Psoas muscle (tissue), 7 donors: ENCODE measurements at regions not wholly inside any gene's neighbourhood (a gene's known extent, or its start where the extent isn't known, plus 50 kb on each side); places are given as distances from the start of the nearest gene placed in this dataset.

Source experiments
- ATAC-seq, 4 donors: fragments of 200-7000 bp; cut with Tn5 transposase; one replicate each; pipeline ENCODE4 v1.9.1; 2020; ENCODE audit warnings: moderate library complexity in 3 of 4, mild to moderate bottlenecking in 2 of 4
- DNase-seq, 2 donors: peaks; one replicate each; pipeline ENCODE4 v3.0.0-alpha.2; 2020
- H3K27ac ChIP-seq: fragments of 200-600 bp; one replicate; pipeline ENCODE4 v1.8.0; 2022
- H3K27me3 ChIP-seq, 3 donors: fragments of 200-600 bp in 1 of 3; one replicate each; pipeline versions ENCODE4 v1.6.1 to v1.8.0; 2013 to 2022; ENCODE audit warnings: low read length in 2 of 3, mild to moderate bottlenecking in 2 of 3, moderate library complexity in 1 of 3; ENCODE audit not compliant: insufficient read depth in 3 of 3
- H3K36me3 ChIP-seq, 2 donors: fragments of 200-600 bp in 1 of 2; one replicate each; pipeline versions ENCODE4 v1.6.1 to v1.8.0; 2013 to 2022; ENCODE audit warnings: low read depth in 1 of 2, mild to moderate bottlenecking in 1 of 2, moderate library complexity in 1 of 2; ENCODE audit not compliant: insufficient read depth in 1 of 2
- H3K4me1 ChIP-seq: fragments of 200-600 bp; one replicate; pipeline ENCODE4 v1.8.0; 2022
- H3K4me3 ChIP-seq: fragments of 200-600 bp; one replicate; pipeline ENCODE4 v1.8.0; 2022; ENCODE audit warnings: mild to moderate bottlenecking
- H3K9me3 ChIP-seq: fragments of 200-600 bp; one replicate; pipeline ENCODE4 v1.8.0; 2022
- WGBS, 3 donors: extraction: QIAGEN DNeasy Blood & Tissue Kit; methylation state at CpG; one replicate each; pipeline versions ENCODE4 v1.1.6 to v1.1.7; 2013; 5-methylcytosine and 5-hydroxymethylcytosine counted together
- intact Hi-C, 2 donors: fragments of 100-400 bp; cut with DNase I; formaldehyde crosslinking; loops; one replicate each; pipeline versions ENCODE4 v1.11.0 to v1.14.2; 2022
- TF ChIP-seq, protein P1 (sequence below): fragments of 200-600 bp; IDR thresholded peaks from one replicate; pipeline ENCODE4 v1.8.0; 2022; ENCODE audit warnings: antibody characterized with exemption
- donor health status: healthy with polysubstance abuse.
- donor health status: DM: no; HTN: no; CAD: no; lungs with moderate emphysema.
- donor health status: Bipolar disorder and iron deficiency.
- donor health status: healthy.
- donor health status: DM: yes; HTN: yes; CAD: no.
- donor health status: DM: no; HTN: no; CAD: no.
- donor health status: DM: yes; HTN: yes; CAD: no.

DNA sequence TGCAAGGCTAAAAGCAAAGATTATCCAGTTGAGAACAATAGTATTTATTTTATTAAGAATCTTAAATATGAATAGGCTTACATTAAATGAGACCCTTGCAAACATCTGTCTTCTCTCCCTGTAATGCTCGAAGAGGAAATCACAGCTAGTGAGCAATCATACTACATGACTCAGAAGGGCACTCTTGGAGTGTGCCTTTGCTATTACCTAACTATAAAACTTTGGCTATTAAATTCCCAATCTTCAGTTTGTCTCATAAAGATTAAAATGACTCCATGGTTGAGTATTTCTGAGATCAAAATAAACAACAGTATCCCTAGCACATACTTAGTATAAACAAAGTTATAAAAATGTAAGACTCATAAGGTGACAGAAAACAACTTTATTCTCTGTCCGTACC lies 296.9 kb downstream of the KCNJ3 start:
- Histone ChIP-seq H3K4me3 (no peak overlapping the region), H3K36me3 (no peaks in the 10 kb centered on the region), H3K27me3 (no peaks in the 10 kb centered on the region), H3K4me1 (no peaks in the 10 kb centered on the region), H3K27ac (no peak overlapping the region), H3K9me3 (peaks cover 1% of the 10 kb centered on the region)
- no peak for DNase-seq
- intact Hi-C loops: no loop called here
- TF ChIP-seq, protein P1, sequence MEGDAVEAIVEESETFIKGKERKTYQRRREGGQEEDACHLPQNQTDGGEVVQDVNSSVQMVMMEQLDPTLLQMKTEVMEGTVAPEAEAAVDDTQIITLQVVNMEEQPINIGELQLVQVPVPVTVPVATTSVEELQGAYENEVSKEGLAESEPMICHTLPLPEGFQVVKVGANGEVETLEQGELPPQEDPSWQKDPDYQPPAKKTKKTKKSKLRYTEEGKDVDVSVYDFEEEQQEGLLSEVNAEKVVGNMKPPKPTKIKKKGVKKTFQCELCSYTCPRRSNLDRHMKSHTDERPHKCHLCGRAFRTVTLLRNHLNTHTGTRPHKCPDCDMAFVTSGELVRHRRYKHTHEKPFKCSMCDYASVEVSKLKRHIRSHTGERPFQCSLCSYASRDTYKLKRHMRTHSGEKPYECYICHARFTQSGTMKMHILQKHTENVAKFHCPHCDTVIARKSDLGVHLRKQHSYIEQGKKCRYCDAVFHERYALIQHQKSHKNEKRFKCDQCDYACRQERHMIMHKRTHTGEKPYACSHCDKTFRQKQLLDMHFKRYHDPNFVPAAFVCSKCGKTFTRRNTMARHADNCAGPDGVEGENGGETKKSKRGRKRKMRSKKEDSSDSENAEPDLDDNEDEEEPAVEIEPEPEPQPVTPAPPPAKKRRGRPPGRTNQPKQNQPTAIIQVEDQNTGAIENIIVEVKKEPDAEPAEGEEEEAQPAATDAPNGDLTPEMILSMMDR: no peak
- 71 to 77% (median 73%) methylated on average over 2 of the region's 2 CpGs for WGBS, 3 donors
- ATAC-seq: no peak

DNA sequence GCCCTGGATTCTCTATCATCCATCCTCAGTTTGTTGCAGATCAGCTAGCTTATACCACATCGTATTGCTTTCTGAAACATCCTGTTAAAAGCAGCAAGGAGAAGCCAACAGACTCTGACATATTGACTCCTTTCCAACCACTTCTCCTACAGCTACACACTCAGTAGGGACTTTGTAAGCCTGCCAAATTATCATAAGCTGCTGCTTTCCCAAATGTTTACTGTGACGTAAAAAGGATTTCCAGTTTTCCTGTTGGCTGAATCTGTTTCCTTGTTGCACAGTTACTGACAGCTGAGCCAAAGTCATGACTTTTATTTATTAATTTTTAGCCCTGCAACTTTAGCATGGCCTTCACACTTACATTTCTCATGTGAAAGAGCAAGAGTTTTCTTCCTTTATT lies 294.3 kb downstream of the KCNJ3 start:
- Histone ChIP-seq H3K27me3 (no peaks in the 10 kb centered on the region), H3K27ac (no peak overlapping the region), H3K4me3 (no peak overlapping the region), H3K4me1 (no peaks in the 10 kb centered on the region), H3K9me3 (peaks cover 3% of the 10 kb centered on the region), H3K36me3 (no peaks in the 10 kb centered on the region)
- ATAC-seq: no peak
- intact Hi-C loops: no loop called here
- no peak for DNase-seq
- 7 to 19% (median 10%) methylated on average over 2 of the region's 2 CpGs for WGBS, 3 donors
- TF ChIP-seq, protein P1: no peak

DNA sequence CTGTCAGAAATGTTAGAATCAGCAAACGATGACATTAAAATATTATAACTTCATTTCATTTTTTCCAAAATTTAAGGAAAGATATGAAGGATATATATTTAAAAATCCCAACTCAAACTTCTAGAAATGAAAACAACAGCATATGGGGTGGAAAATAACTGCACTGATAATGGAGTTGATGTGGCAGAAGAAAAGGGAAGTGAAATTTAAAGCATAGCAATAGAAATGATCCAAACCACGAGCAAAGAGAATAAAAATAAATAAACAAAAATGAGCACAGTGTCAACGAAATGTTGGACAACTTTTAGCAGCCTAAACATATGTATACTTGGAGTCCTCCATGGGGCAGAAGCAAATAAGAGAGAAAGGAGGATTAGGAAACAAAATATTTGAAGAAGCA lies 280.2 kb downstream of the KCNJ3 start:
- TF ChIP-seq, protein P1: no peak
- DNase-seq (no peak), ATAC-seq (no peak)
- H3K27me3 ChIP-seq: no peaks in the 10 kb centered on the region
- H3K36me3 ChIP-seq: no peaks in the 10 kb centered on the region
- intact Hi-C loops: no loop called here
- no peak overlapping the region for H3K4me3 ChIP-seq
- no peak overlapping the region for H3K27ac ChIP-seq
- 74 to 79% (median 76%) methylated on average over 3 of the region's 3 CpGs for WGBS, 3 donors
- no peaks in the 10 kb centered on the region for H3K4me1 ChIP-seq
- no peaks in the 10 kb centered on the region for H3K9me3 ChIP-seq

DNA sequence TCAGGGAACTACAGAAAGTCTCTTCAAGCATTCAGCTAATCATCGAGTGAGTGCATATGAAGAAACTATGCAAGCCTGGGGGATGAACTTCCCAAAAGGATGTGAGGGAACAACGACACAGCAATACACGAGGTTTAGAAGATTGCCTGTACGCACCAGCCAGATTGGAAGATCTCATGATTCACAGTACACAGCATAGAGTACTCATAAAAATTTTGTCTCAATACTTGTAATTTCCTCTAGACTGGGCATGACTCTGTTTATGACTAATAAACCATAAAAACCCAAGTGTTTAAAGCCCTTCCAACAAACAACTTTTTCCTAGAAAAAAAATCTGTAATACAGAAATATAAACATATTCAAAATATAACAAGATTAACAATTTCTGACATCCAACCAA lies 279.7 kb downstream of the KCNJ3 start:
- no peak overlapping the region for H3K27ac ChIP-seq
- DNase-seq (no peak), ATAC-seq (no peak)
- TF ChIP-seq, protein P1: no peak
- H3K4me1 ChIP-seq: no peaks in the 10 kb centered on the region
- no peaks in the 10 kb centered on the region for H3K36me3 ChIP-seq
- no peaks in the 10 kb centered on the region for H3K27me3 ChIP-seq
- no peaks in the 10 kb centered on the region for H3K9me3 ChIP-seq
- no peak overlapping the region for H3K4me3 ChIP-seq
- 84 to 88% (median 86%) methylated on average over 4 of the region's 4 CpGs for WGBS, 3 donors
- intact Hi-C loops: no loop called here

DNA sequence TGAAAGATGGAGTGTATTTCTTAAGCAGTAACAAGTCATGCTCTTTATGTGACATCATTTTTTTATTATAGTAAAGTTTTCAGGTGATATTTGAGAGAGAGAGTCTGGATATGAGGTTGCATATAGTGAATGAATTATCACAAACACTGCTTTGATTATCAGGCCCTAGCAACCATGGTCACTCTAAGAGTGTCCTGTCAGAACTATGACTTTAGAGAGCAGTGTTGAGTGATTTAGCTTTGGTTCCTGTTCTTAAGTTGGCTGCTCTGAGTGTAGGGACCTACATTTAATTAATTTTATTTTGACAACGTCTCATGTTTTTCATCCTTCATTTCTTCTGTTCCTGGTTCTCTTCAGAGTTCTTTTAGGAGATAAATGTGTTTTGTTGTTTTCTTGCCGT lies 275.5 kb downstream of the KCNJ3 start:
- 69 to 75% (median 73%) methylated on average over 2 of the region's 2 CpGs for WGBS, 3 donors
- intact Hi-C loops: no loop called here
- TF ChIP-seq, protein P1: no peak
- no peaks in the 10 kb centered on the region for H3K36me3 ChIP-seq
- H3K4me3 ChIP-seq: no peak overlapping the region
- no peaks in the 10 kb centered on the region for H3K4me1 ChIP-seq
- H3K9me3 ChIP-seq: no peaks in the 10 kb centered on the region
- no peaks in the 10 kb centered on the region for H3K27me3 ChIP-seq
- ATAC-seq (no peak), DNase-seq (no peak)
- H3K27ac ChIP-seq: no peak overlapping the region
